ENCODE measurements at regions not wholly inside any gene's neighbourhood (a gene's known extent, or its start where the extent isn't known, plus 50 kb on each side); places are given as distances from the start of the nearest gene placed in this dataset.
A peak's percentile ranks its signal among the peaks of the same experiment; 100 is the strongest.
"Not testable (repeated sequence)": the region's sequence is repeated elsewhere in the genome, so short reads cannot be mapped to it uniquely, and the experiment has no call there.

GRCh38 chr5:82519558-82519957, 241.4 kb upstream of the RPS23 start:
- ATAC-seq: no peak
- DNase-seq: no peak
- intact Hi-C loops (cut with DNase I, micrococcal nuclease): no loop called here

- no peak for DNase-seq
- intact Hi-C loops (cut with DNase I, micrococcal nuclease): no loop called here
- ATAC-seq: no peak
Observed at GRCh38 chr5:82517544-82518075, 239.5 kb upstream of the RPS23 start.

- DNase-seq (no peak), ATAC-seq (no peak)
Observed at GRCh38 chr5:82513738-82514137, 235.6 kb upstream of the RPS23 start.

GRCh38 chr5:82512025-82512424, 233.9 kb upstream of the RPS23 start:
- no peak for DNase-seq
- intact Hi-C loops (cut with DNase I, micrococcal nuclease): no loop called here
- ATAC-seq: no peak

More at GRCh38 chr5:82513738-82514137, 235.6 kb upstream of the RPS23 start:
- intact Hi-C loops (cut with DNase I, micrococcal nuclease): no loop called here

GRCh38 chr5:82511134-82511533, 233.0 kb upstream of the RPS23 start:
- intact Hi-C loops (cut with DNase I, micrococcal nuclease): no loop called here
- ATAC-seq (peak; percentile 53), DNase-seq (no peak)

- intact Hi-C loops (cut with DNase I, micrococcal nuclease): no loop called here
- DNase-seq (no peak), ATAC-seq (no peak)
Observed at GRCh38 chr5:82509762-82510161, 231.6 kb upstream of the RPS23 start.

GRCh38 chr5:82506390-82506789, 228.2 kb upstream of the RPS23 start:
- DNase-seq; intact Hi-C loops (cut with DNase I, micrococcal nuclease); ATAC-seq: not testable (repeated sequence)

- no peak for DNase-seq
- peak; percentile 61 for ATAC-seq
- intact Hi-C loops (cut with DNase I, micrococcal nuclease): no loop called here
Observed at GRCh38 chr5:82499725-82500244, 221.6 kb upstream of the RPS23 start.

- DNase-seq: no peak
- intact Hi-C loops (cut with DNase I, micrococcal nuclease): no loop called here
- ATAC-seq: no peak
Observed at GRCh38 chr5:82497242-82497641, 219.1 kb upstream of the RPS23 start.

- ATAC-seq (no peak), DNase-seq (no peak)
- intact Hi-C loops (cut with DNase I, micrococcal nuclease): no loop called here
Observed at GRCh38 chr5:82494942-82495341, 216.8 kb upstream of the RPS23 start.

GRCh38 chr5:82493221-82493620, 215.1 kb upstream of the RPS23 start:
- no peak for DNase-seq

GRCh38 chr5:82491397-82491796, 213.2 kb upstream of the RPS23 start:
- intact Hi-C loops (cut with DNase I, micrococcal nuclease): no loop called here
- no peak for DNase-seq
- ATAC-seq: peak; percentile 81

More at GRCh38 chr5:82493221-82493620, 215.1 kb upstream of the RPS23 start:
- peak; percentile 49 for ATAC-seq
- intact Hi-C loops (cut with DNase I, micrococcal nuclease): no loop called here

- ATAC-seq (no peak), DNase-seq (no peak)
- intact Hi-C loops (cut with DNase I, micrococcal nuclease): no loop called here
Observed at GRCh38 chr5:82489683-82490082, 211.5 kb upstream of the RPS23 start.

- DNase-seq: no peak
- ATAC-seq: no peak
- intact Hi-C loops (cut with DNase I, micrococcal nuclease): no loop called here
Observed at GRCh38 chr5:82487131-82487530, 209.0 kb upstream of the RPS23 start.

GRCh38 chr5:82480331-82480730, 202.2 kb upstream of the RPS23 start:
- intact Hi-C loops (cut with DNase I, micrococcal nuclease): no loop called here
- no peak for ATAC-seq
- DNase-seq: no peak

GRCh38 chr5:82476155-82476554, 198.0 kb upstream of the RPS23 start:
- DNase-seq (no peak), ATAC-seq (no peak)
- intact Hi-C loops (cut with DNase I, micrococcal nuclease): no loop called here

GRCh38 chr5:82473262-82473661, 195.1 kb upstream of the RPS23 start:
- DNase-seq (no peak), ATAC-seq (no peak)
- intact Hi-C loops (cut with DNase I, micrococcal nuclease): no loop called here

- no peak for ATAC-seq
- intact Hi-C loops (cut with DNase I, micrococcal nuclease): no loop called here
- no peak for DNase-seq
Observed at GRCh38 chr5:82470185-82470994, 192.2 kb upstream of the RPS23 start.

- intact Hi-C loops (cut with DNase I, micrococcal nuclease): no loop called here
- ATAC-seq (no peak), DNase-seq (no peak)
Observed at GRCh38 chr5:82466986-82467561, 188.9 kb upstream of the RPS23 start.

GRCh38 chr5:82465235-82465634, 187.1 kb upstream of the RPS23 start:
- ATAC-seq (no peak), DNase-seq (no peak)
- intact Hi-C loops (cut with DNase I, micrococcal nuclease): no loop called here
